Endothelial cell of umbilical vein (primary cell): ENCODE measurements at regions not wholly inside any gene's neighbourhood (a gene's known extent, or its start where the extent isn't known, plus 50 kb on each side); places are given as distances from the start of the nearest gene placed in this dataset.

ENCODE experiments used
- BruUV-seq: library from RNA; stranded (reverse); fragments of 400-500 nt; replicated peaks from 2 replicates; lab custom pipeline; 2021; lab: Mats Ljungman, UMichigan
- CTCF ChIA-PET: fragments of 300-600, 350-600 bp; sonication (Branson Sonifier 250); formaldehyde crosslinking; loops from one replicate; lab custom pipeline; 2021; ENCODE audit warnings: antibody characterized with exemption, inconsistent platforms; lab: Charles Lee
- POLR2A ChIA-PET: fragments of 300-600, 350-600 bp; sonication (Branson Sonifier 250); formaldehyde crosslinking; loops from one replicate; lab custom pipeline; 2021; ENCODE audit warnings: antibody characterized with exemption, inconsistent platforms; lab: Charles Lee
- DNase-seq: peaks from one replicate; pipeline ENCODE4 v3.0.0-alpha.2; 2011; ENCODE audit warnings: low read depth, low spot score
- FAIRE-seq: peaks from 2 replicates; lab custom pipeline; 2011; peaks lifted over from hg19 to GRCh38; lab: Jason Lieb, UNC
- H2AFZ ChIP-seq: 2 replicates; pipeline ENCODE4 v1.6.0; 2012; ENCODE audit warnings: low read depth, low read length, control low read depth, inconsistent platforms
- H3K27ac ChIP-seq: 2 replicates; pipeline ENCODE4 v1.5.1; 2011; ENCODE audit warnings: low read depth, mild to moderate bottlenecking, control low read depth, low read length, moderate library complexity; ENCODE audit not compliant: insufficient read depth
- H3K27me3 ChIP-seq, 2 experiments: 2 replicates each; pipeline versions ENCODE4 v1.6.0 to v1.6.1; 2011; ENCODE audit warnings: low read length in 2 of 2, mixed read lengths in 1 of 2; ENCODE audit not compliant: control insufficient read depth in 2 of 2, insufficient read depth in 2 of 2
- H3K36me3 ChIP-seq, 2 experiments: 2 replicates in 1 of 2; 3 replicates in 1 of 2; pipeline ENCODE4 v1.5.1; 2011; ENCODE audit warnings: low read length in 2 of 2, mild to moderate bottlenecking in 1 of 2, moderate library complexity in 1 of 2; ENCODE audit not compliant: control insufficient read depth in 2 of 2, insufficient read depth in 2 of 2; ENCODE audit errors: extremely low read depth in 1 of 2
- H3K4me1 ChIP-seq: 3 replicates; pipeline ENCODE4 v1.5.1; 2011; ENCODE audit warnings: mild to moderate bottlenecking, low read length; ENCODE audit not compliant: control insufficient read depth, insufficient read depth; ENCODE audit errors: extremely low read depth
- H3K4me2 ChIP-seq: 2 replicates; pipeline ENCODE4 v1.6.1; 2011; ENCODE audit warnings: low read length, control low read depth, mixed read lengths; ENCODE audit not compliant: insufficient read depth
- H3K4me3 ChIP-seq, 3 experiments: fragments of 200-600 bp in 1 of 3; sonication (generic), shearing (Covaris generic) in 1 of 3; replicated peaks in 1 of 3; 2 replicates each; pipeline ENCODE4 v1.5.1; 2011 to 2016; ENCODE audit warnings: control low read depth in 3 of 3, low read length in 3 of 3, mild to moderate bottlenecking in 2 of 3, inconsistent platforms in 1 of 3, low read depth in 1 of 3, moderate library complexity in 1 of 3; ENCODE audit not compliant: insufficient read depth in 1 of 3
- H3K79me2 ChIP-seq: 2 replicates; pipeline ENCODE4 v1.6.0; 2012; ENCODE audit warnings: low read length, inconsistent platforms; ENCODE audit not compliant: control insufficient read depth, insufficient read depth
- H3K9ac ChIP-seq: replicated peaks from 2 replicates; pipeline ENCODE3; 2011; ENCODE audit warnings: low read length, control low read depth; ENCODE audit not compliant: insufficient read depth; ENCODE audit errors: extremely low read depth
- H3K9me1 ChIP-seq: replicated peaks from 3 replicates; pipeline ENCODE4 v1.6.0; 2011; ENCODE audit warnings: mild to moderate bottlenecking, low read length; ENCODE audit not compliant: control insufficient read depth, insufficient read depth; ENCODE audit errors: extremely low read depth
- H3K9me3 ChIP-seq: replicated peaks from 2 replicates; pipeline ENCODE4 v1.5.1; 2012; ENCODE audit warnings: low read length, inconsistent platforms; ENCODE audit not compliant: control insufficient read depth, insufficient read depth
- H4K20me1 ChIP-seq: replicated peaks from 2 replicates; pipeline ENCODE3; 2011; ENCODE audit warnings: mild to moderate bottlenecking, low read length; ENCODE audit not compliant: control insufficient read depth, insufficient read depth; ENCODE audit errors: extremely low read depth
- CTCF ChIP-seq, 2 donors: IDR thresholded peaks; 1 replicate in 1 of 2; 2 replicates in 1 of 2; pipeline ENCODE4 v1.5.1; 2011; ENCODE audit warnings: low read length in 2 of 2, mild to moderate bottlenecking in 2 of 2, moderate library complexity in 2 of 2, control low read depth in 1 of 2, inconsistent platforms in 1 of 2, low read depth in 1 of 2; ENCODE audit not compliant: insufficient read depth in 1 of 2; ENCODE audit errors: extremely low read depth in 1 of 2
- EZH2 ChIP-seq: IDR thresholded peaks from 2 replicates; pipeline ENCODE4 v1.6.1; 2012; ENCODE audit warnings: borderline replicate concordance, low read depth, mild to moderate bottlenecking, moderate library complexity, low read length, inconsistent platforms; ENCODE audit not compliant: severe bottlenecking
- GATA2 ChIP-seq: IDR thresholded peaks from 2 replicates; pipeline ENCODE4 v1.7.0; 2011; ENCODE audit warnings: low read depth, mild to moderate bottlenecking, moderate library complexity, mixed read lengths, low read length; ENCODE audit not compliant: insufficient read length, insufficient read depth
- JUN ChIP-seq: IDR thresholded peaks from 2 replicates; pipeline ENCODE4 v1.6.1; 2011; ENCODE audit warnings: borderline replicate concordance, low read depth; ENCODE audit not compliant: insufficient read length, insufficient read depth
- MAX ChIP-seq: IDR thresholded peaks from 2 replicates; pipeline ENCODE4 v1.6.1; 2011; ENCODE audit not compliant: insufficient read depth, insufficient read length
- MYC ChIP-seq: IDR thresholded peaks from one replicate; pipeline ENCODE4 v1.6.1; 2011; ENCODE audit warnings: mild to moderate bottlenecking, low read depth, low read length
- POLR2A ChIP-seq: IDR thresholded peaks from 2 replicates; pipeline ENCODE4 v1.6.1; 2012; ENCODE audit warnings: low read depth, mild to moderate bottlenecking, control low read depth, low read length
- dilution Hi-C: fragments of 300-500 bp; cut with MboI; formaldehyde crosslinking; loops from one replicate; pipeline ENCODE4 v1.15.0; 2019; ENCODE audit warnings: low sequenced_read_pairs; ENCODE audit not compliant: extremely low pct_ligation_motif_present
- intact Hi-C: fragments of 100-400 bp; cut with micrococcal nuclease; formaldehyde crosslinking; loops from one replicate; pipeline ENCODE4 v1.10.0; 2022

GRCh38 chr6:163904186-163904585 is 489.7 kb downstream of the QKI start:
- no TSS peak for BruUV-seq
- no peaks in the 10 kb centered on the region for H3K79me2 ChIP-seq
- H2AFZ ChIP-seq: no peak overlapping the region
- H3K9me3 ChIP-seq: peaks cover 2% of the 10 kb centered on the region
- no peaks in the 10 kb centered on the region for H3K9me1 ChIP-seq
- DNase-seq (no peak), FAIRE-seq (no peak)
- H4K20me1 ChIP-seq: no peaks in the 10 kb centered on the region
- no peak overlapping the region for H3K27ac ChIP-seq
- TF ChIP-seq MYC: no peak
- TF ChIP-seq CTCF (IDR thresholded peaks at IDR 0.05; ENCODE audit: extremely low read depth in 1 of 2, insufficient read depth in 1 of 2, low read depth in 1 of 2, low read length in 2 of 2): no peak
- no peak for TF ChIP-seq MAX
- no peak for TF ChIP-seq POLR2A
- no peak for TF ChIP-seq JUN
- TF ChIP-seq EZH2: no peak
- no peak for TF ChIP-seq GATA2
- H3K9ac ChIP-seq: no peak overlapping the region
- dilution Hi-C loops: no loop called here
- H3K4me3 ChIP-seq: no peak overlapping the region
- no peak overlapping the region for H3K4me2 ChIP-seq
- ChIA-PET CTCF (no interaction called here), POLR2A (no interaction called here)
- intact Hi-C loops: no loop called here
- no peaks in the 10 kb centered on the region for H3K27me3 ChIP-seq
- H3K4me1 ChIP-seq: no peaks in the 10 kb centered on the region
- no peaks in the 10 kb centered on the region for H3K36me3 ChIP-seq

DNA sequence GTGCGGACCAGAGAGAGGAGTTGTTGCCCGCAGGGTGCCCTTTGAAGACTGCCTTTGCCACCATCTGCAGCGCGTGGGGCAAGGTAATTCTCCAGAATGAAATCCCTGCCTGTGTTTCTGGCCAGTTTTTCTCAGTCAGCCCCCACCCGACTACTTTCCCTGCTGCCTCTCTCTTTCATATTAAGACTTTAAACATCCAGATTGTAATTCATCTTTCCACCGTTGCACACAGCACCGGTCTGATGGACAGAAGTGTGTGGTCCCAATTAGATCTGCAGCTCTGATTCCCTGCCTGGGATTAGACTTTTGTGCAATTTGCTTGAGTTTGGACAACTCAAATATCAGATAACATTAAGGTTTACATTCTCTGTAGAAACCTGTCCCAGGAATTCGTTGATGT is 489.0 kb downstream of the QKI start:
- Histone ChIP-seq H3K79me2 (no peaks in the 10 kb centered on the region), H3K27ac (no peak overlapping the region), H3K9me3 (peaks cover 2% of the 10 kb centered on the region), H3K36me3 (no peaks in the 10 kb centered on the region), H3K27me3 (no peaks in the 10 kb centered on the region), H3K9ac (no peak overlapping the region), H3K4me2 (no peak overlapping the region), H3K9me1 (no peaks in the 10 kb centered on the region), H4K20me1 (no peaks in the 10 kb centered on the region), H2AFZ (no peak overlapping the region), H3K4me3 (no peak overlapping the region), H3K4me1 (no peaks in the 10 kb centered on the region)
- CTCF ChIA-PET: no interaction called here
- FAIRE-seq: no peak
- POLR2A ChIA-PET: no interaction called here
- DNase-seq: no peak
- BruUV-seq: no TSS peak
- dilution Hi-C loops (no loop called here), intact Hi-C loops (no loop called here)
- no peak for TF ChIP-seq POLR2A
- no peak for TF ChIP-seq JUN
- no peak for TF ChIP-seq MYC
- TF ChIP-seq CTCF (IDR thresholded peaks at IDR 0.05; ENCODE audit: extremely low read depth in 1 of 2, insufficient read depth in 1 of 2, low read depth in 1 of 2, low read length in 2 of 2): no peak
- TF ChIP-seq EZH2: no peak
- no peak for TF ChIP-seq GATA2
